GM12891 (cell line): ENCODE measurements at regions not wholly inside any gene's neighbourhood (a gene's known extent, or its start where the extent isn't known, plus 50 kb on each side); places are given as distances from the start of the nearest gene placed in this dataset.

Experiments
- POLR2A ChIP-seq: IDR thresholded peaks from 2 replicates; pipeline ENCODE4 v1.6.1; 2011; ENCODE audit warnings: low read depth, low read length, control low read depth
- POLR2AphosphoS5 ChIP-seq: IDR thresholded peaks from 2 replicates; pipeline ENCODE4 v1.6.1; 2011; ENCODE audit warnings: low read depth, low read length, control low read depth
- SPI1 ChIP-seq: IDR thresholded peaks from 2 replicates; pipeline ENCODE4 v1.6.1; 2011; ENCODE audit warnings: low read depth, low read length, control low read depth
- TAF1 ChIP-seq: IDR thresholded peaks from 2 replicates; pipeline ENCODE4 v1.6.1; 2011; ENCODE audit warnings: low read depth, low read length, control low read depth

- no peak for TF ChIP-seq POLR2A
- no peak for TF ChIP-seq SPI1
- no peak for TF ChIP-seq POLR2AphosphoS5
- TF ChIP-seq TAF1: no peak
Measured at GRCh38 chr9:30504502-30504905, 1879.9 kb upstream of the ACO1 start.
